HG03432 (cell line): ENCODE measurements at regions not wholly inside any gene's neighbourhood (a gene's known extent, or its start where the extent isn't known, plus 50 kb on each side); places are given as distances from the start of the nearest gene placed in this dataset.
"Not testable (repeated sequence)": the region's sequence is repeated elsewhere in the genome, so short reads cannot be mapped to it uniquely, and the experiment has no call there.

Experiments used
- ATAC-seq: cut with Tn5 transposase; IDR thresholded peaks from one replicate; pipeline ENCODE4 v1.9.1; 2021; ENCODE audit warnings: mild to moderate bottlenecking, moderate library complexity; ENCODE audit not compliant: unreplicated experiment

DNA sequence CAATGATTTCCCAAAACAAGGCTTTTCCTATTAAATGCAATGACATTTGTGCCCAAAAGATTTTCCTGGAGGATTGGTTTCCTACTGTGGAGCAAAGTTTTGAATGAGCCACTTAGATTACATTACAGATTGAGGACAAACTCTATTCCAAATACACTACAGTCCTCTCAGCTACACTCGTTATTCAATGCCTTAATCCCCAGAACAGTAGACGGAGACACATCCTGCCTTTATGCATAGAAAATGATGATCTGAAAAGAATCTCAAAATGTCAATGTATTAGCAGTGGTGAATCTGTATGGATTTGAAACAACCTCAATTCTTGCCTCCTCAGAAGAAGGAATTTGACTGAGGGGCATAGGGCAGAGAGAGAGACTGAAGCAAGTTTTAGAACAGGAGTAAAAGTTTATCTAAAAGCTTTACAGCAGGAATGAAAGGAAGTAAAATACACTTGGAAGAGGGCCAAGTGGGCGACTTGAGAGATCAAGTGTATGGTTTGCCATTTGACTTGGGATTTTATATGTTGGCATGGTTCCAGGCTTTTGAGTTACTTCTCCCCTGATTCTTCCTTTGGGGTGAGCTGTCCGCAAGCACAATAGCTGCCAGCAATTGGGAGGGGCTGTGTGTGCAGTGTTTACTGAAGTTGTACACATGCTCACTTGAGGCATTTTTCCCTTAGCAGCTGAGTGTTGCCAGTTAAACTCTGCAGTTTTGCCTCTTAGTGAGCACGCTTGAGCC, 891.9 kb upstream of the MBL2 start:
- no peak for ATAC-seq

- no peak for ATAC-seq
Observed at GRCh38 chr10:53650794-53651193, 878.2 kb upstream of the MBL2 start.

DNA sequence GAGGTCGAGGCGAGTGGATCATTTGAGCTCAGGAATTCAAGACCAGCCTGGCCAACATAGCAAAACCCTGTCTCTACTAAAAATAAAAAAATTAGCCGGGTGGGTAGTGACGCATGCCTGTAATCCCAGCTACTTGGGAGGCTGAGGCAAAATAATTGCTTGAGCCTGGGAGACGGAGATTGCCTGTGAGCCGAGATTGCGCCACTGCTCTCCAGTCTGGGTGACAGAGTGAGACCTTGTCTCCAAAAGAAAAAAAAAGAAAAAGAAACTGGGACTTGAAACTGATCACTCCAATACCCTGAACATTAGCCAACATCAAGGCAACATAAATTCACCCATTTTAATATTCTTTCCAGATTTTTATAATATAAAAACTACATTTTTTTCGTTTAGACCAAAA, 874.6 kb upstream of the MBL2 start:
- not testable (repeated sequence) for ATAC-seq

- no peak for ATAC-seq
Observed at GRCh38 chr10:53646525-53646924, 873.9 kb upstream of the MBL2 start.

DNA sequence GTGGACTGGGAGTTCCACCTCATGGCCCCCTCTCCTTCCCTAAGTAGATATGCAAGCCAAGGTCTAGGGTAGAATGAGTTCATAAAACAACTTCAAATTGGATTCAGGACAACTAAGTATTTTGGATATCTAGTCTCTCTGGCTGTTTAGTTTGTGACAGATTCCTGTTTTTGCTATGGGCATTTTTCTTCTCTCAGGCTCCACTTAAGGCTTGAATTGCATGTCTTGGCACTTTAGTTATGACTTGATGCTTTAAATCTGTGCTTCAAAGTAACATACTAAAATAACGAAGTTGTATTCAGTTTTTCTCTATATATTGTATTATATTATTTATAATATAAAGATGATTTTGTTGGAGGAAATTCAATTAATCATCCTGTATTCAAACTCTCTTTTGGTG, 873.4 kb upstream of the MBL2 start:
- no peak for ATAC-seq

GRCh38 chr10:53638006-53638405, 865.4 kb upstream of the MBL2 start:
- no peak for ATAC-seq

GRCh38 chr10:53624722-53625121, 852.1 kb upstream of the MBL2 start:
- no peak for ATAC-seq

GRCh38 chr10:53622201-53622600, 849.6 kb upstream of the MBL2 start:
- no peak for ATAC-seq

DNA sequence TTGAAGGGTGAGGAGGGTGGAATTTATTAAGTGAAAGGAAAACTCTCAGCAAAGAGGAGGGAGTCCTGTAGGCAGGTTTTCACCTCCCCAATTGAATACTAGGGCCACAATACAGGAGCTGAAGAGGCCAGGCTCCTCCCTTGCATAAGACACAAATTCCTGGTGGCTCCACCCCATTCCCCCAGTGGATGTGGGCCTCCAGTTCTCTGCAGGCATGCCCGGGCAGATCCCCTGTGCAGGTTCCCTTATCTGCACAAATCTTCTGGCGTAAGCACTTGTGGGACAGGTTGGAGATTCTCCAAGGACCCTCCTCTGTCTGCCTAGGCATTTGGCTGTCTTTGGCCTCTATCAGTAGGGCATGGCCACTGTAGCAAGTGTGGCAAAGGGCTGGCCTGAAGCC, 847.1 kb upstream of the MBL2 start:
- no peak for ATAC-seq

DNA sequence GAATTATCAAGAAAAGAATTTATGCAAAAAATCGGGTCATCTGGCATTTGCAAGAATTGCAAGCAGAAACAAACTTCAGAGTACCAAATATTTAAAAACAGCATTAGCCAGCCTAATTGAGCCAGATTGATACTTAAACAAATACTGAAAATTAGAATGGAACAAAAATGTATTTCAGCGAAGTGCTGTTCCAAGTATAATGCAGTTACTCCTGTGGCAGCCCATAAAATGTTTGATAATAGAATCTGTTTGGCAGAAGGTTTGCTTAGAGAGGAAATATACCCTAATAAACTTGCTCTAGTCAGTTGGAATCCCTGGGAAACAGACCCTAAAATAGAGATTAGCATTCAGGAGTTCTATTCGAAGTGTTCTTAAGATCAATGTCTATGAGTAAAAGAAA, 835.1 kb upstream of the MBL2 start:
- ATAC-seq: no peak

DNA sequence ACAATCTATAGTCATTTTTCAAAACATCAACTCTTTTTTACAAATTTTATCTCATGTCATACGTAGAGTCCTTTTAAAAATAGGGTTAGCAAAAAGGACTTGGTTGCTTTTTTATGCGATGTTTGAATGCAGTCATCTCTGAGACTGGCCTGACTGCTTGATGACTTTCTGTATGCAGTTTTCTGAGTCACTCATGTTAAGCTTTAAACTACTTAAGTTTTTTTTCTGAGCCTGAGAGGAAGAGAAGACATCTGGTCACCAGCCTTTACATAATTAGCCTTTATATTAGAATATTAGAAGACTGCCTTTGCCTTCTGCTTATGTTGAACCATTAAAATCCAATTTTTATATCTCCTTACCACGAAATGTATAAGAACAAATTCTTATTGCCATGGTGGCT, 834.4 kb upstream of the MBL2 start:
- no peak for ATAC-seq

- peak; percentile 81 for ATAC-seq
Observed at GRCh38 chr10:53601260-53601875, 828.8 kb upstream of the MBL2 start.

- no peak for ATAC-seq
Observed at GRCh38 chr10:53598914-53599313, 826.3 kb upstream of the MBL2 start.

- ATAC-seq: no peak
Observed at GRCh38 chr10:53597835-53598251, 825.3 kb upstream of the MBL2 start.

DNA sequence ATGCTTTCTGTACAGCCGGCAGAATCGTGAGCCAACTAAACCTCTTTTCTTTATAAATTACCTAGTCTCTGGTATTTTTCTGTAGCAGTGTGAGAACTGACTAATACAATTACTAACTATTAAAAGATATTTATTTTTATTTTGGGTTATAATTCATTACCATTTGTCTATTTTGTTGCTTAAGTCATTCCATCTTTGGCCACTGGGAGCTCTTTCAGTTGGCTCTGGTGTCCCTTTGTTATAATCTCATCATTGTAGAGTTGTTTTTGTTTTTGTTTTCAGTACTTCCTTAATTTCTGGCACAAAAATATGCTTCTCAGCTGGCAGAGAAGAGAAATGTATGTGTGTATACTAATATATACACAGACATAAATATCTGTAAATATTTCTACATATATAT, 807.9 kb upstream of the MBL2 start:
- ATAC-seq: no peak

GRCh38 chr10:53579773-53580172, 807.2 kb upstream of the MBL2 start:
- ATAC-seq: no peak

- ATAC-seq: no peak
Observed at GRCh38 chr10:53574024-53574423, 801.4 kb upstream of the MBL2 start.

DNA sequence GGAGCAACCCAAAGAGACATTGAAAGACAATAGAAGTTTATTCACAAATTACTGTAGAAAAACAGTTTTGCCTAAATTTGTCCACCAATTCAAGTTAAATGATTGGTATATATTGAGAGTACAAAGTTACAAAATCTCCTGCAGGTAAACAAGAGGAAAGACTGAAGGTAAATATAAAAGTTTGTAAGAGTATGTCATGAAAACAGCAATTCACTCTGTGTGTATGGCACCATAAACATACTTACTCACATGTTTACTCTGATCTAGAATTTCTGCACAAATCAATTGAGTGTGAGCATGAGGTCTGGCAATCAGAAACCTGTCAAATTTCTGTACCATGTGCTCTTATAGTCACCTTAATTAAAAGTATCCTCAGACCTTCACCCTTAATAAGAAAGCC, 800.9 kb upstream of the MBL2 start:
- no peak for ATAC-seq

- ATAC-seq: no peak
Observed at GRCh38 chr10:53572799-53573198, 800.2 kb upstream of the MBL2 start.

- ATAC-seq: no peak
Observed at GRCh38 chr10:53570221-53570620, 797.6 kb upstream of the MBL2 start.

DNA sequence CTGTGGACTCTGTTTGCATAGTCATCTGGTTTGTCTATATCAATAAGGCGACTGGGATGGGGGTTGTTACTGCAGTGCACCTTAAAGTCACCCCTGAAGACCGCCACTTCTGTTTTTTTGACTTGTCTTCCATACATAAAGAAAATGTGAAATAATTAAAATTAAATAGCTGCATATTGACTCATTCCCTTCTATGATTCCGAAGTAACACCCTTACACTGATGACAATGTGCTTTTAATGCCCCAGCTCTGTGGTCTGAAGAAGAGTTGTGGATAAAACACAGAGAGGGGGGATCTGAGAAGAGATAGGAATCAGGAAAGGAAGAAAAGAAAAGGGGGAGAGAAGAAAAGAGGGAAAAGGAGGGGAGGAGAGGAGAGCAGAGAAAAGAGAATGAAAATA, 796.9 kb upstream of the MBL2 start:
- ATAC-seq: no peak

- ATAC-seq: no peak
Observed at GRCh38 chr10:53548664-53549063, 776.1 kb upstream of the MBL2 start.

DNA sequence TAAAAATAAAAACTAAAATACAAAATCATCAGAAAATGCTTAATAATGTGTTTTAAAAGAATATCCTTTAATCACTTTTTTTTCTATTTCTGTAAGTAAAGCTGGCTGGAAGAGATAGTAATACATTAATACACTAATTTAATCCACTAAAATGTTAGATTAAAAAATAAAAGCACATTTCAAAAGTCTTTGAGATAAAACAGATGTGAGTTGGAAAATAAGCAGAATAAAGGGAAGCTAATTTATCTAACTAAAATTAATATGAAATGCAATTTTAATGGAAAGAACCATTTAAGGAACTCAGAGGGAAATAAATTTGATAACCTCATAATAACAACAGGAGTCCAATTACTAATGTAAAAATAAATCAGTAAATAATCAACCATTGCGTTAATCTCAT, 774.8 kb upstream of the MBL2 start:
- no peak for ATAC-seq
